Activated CD4-positive, alpha-beta T cell treated with anti-CD3 and anti-CD28 coated beads for 36 hours (primary cell): ENCODE measurements at regions not wholly inside any gene's neighbourhood (a gene's known extent, or its start where the extent isn't known, plus 50 kb on each side); places are given as distances from the start of the nearest gene placed in this dataset.
"Not testable (repeated sequence)": the region's sequence is repeated elsewhere in the genome, so short reads cannot be mapped to it uniquely, and the experiment has no call there.

Source experiments
- ATAC-seq: fragments of 200-7000 bp; cut with Tn5 transposase; one replicate; pipeline ENCODE4 v1.10.0; 2021; ENCODE audit warnings: mild to moderate bottlenecking, moderate library complexity
- CTCF ChIA-PET: fragments of 350-600 bp; sonication (Branson Sonifier 250); formaldehyde crosslinking; loops from one replicate; lab custom pipeline; 2021; ENCODE audit warnings: antibody characterized with exemption; lab: Charles Lee
- POLR2A ChIA-PET: fragments of 350-600 bp; sonication (Branson Sonifier 250); formaldehyde crosslinking; loops from one replicate; lab custom pipeline; 2021; ENCODE audit warnings: antibody characterized with exemption, inconsistent platforms; lab: Charles Lee
- DNase-seq: peaks from one replicate; pipeline ENCODE4 v3.0.0-alpha.2; 2020
- H3K27ac Mint-ChIP-seq: one replicate; pipeline ENCODE4 v1.8.0; 2021; ENCODE audit warnings: mixed read lengths
- H3K27me3 Mint-ChIP-seq: one replicate; pipeline ENCODE4 v1.8.0; 2021; ENCODE audit warnings: mixed read lengths
- H3K36me3 Mint-ChIP-seq: one replicate; pipeline ENCODE4 v1.8.0; 2021; ENCODE audit warnings: low read depth, mixed read lengths
- H3K4me1 Mint-ChIP-seq: one replicate; pipeline ENCODE4 v1.8.0; 2021; ENCODE audit warnings: mixed read lengths
- H3K4me3 Mint-ChIP-seq: one replicate; pipeline ENCODE4 v1.8.0; 2021; ENCODE audit warnings: mild to moderate bottlenecking, moderate library complexity, mixed read lengths
- H3K9me3 Mint-ChIP-seq: one replicate; pipeline ENCODE4 v1.8.0; 2021; ENCODE audit warnings: low read depth, mixed read lengths
- intact Hi-C, 2 experiments: fragments of 100-400 bp; cut with DNase I in 1 of 2; cut with micrococcal nuclease in 1 of 2; formaldehyde crosslinking; loops; one replicate each; pipeline versions ENCODE4 v1.14.2 to v1.15.1; 2022 to 2024; cut with DNase I, micrococcal nuclease

GRCh38 chr1:170811013-170811412, 124.3 kb upstream of the MROH9 start:
- H3K27ac Mint-ChIP-seq, DNase-seq, H3K4me1 Mint-ChIP-seq, H3K9me3 Mint-ChIP-seq, H3K36me3 Mint-ChIP-seq, intact Hi-C loops, ATAC-seq, H3K27me3 Mint-ChIP-seq, H3K4me3 Mint-ChIP-seq, CTCF ChIA-PET, POLR2A ChIA-PET: not testable (repeated sequence)

DNA sequence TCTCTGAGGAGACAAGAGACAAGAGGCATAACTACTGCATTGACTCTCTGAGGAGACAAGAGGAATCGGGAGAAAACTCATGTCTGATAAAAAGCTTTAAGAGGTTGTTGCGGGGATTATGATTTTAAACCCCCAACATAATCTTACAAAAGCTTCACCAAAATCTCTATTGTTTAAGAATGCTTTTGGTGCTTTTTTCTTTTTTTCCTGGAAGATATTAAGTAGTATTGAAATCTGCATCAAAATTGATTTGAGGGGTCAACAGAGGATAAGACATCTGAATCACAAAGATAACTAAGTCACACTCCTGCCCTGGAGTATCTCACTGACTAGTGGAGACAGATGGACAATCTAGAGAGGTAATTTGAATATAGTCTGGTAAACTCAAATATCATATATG, 115.6 kb upstream of the MROH9 start:
- Mint-ChIP-seq H3K9me3 (no peaks in the 10 kb centered on the region), H3K27me3 (peaks cover 5% of the 10 kb centered on the region), H3K4me3 (no peak overlapping the region), H3K4me1 (no peaks in the 10 kb centered on the region), H3K36me3 (no peaks in the 10 kb centered on the region), H3K27ac (no peak overlapping the region)
- intact Hi-C loops: no loop called here
- no peak for ATAC-seq
- ChIA-PET POLR2A (no interaction called here), CTCF (no interaction called here)
- DNase-seq: no peak

GRCh38 chr1:170823120-170823519, 112.2 kb upstream of the MROH9 start:
- POLR2A ChIA-PET: no interaction called here
- H3K9me3 Mint-ChIP-seq: no peaks in the 10 kb centered on the region
- no peak for DNase-seq
- CTCF ChIA-PET: interaction anchor here (1.4 kb wide), 1 partner anchor 35 kb away, joined by 4 read pairs; no protein-coding TSS in a partner anchor
- no peak for ATAC-seq
- H3K36me3 Mint-ChIP-seq: no peaks in the 10 kb centered on the region
- intact Hi-C loops: no loop called here
- no peaks in the 10 kb centered on the region for H3K4me1 Mint-ChIP-seq
- H3K27me3 Mint-ChIP-seq: peaks cover 3% of the 10 kb centered on the region
- no peak overlapping the region for H3K4me3 Mint-ChIP-seq
- H3K27ac Mint-ChIP-seq: no peak overlapping the region

DNA sequence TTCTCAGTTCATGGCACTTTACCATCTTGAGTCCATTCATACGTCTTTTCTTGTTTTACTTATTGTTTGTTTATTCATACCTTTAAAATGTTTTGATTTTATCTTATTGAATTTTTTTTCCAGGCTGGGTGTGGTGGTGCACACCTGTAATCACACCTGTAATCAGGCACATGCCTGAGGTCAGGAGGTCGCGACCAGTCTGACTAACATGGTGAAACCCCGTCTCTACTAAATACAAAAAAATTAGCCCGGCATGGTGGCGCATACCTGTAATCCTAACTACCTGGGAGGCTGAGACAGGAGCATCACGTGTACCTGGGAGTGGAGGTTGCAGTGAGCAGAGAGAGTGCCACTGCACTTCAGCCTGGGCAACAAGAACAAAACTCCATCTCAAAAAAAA, 104.1 kb upstream of the MROH9 start:
- Mint-ChIP-seq H3K27ac (no peak overlapping the region), H3K4me1 (no peaks in the 10 kb centered on the region), H3K4me3 (no peak overlapping the region), H3K27me3 (no peaks in the 10 kb centered on the region), H3K36me3 (no peaks in the 10 kb centered on the region), H3K9me3 (no peaks in the 10 kb centered on the region)
- ChIA-PET CTCF (no interaction called here), POLR2A (no interaction called here)
- DNase-seq (no peak), ATAC-seq (no peak)
- intact Hi-C loops: no loop called here

- CTCF ChIA-PET: no interaction called here
- no peaks in the 10 kb centered on the region for H3K36me3 Mint-ChIP-seq
- no peaks in the 10 kb centered on the region for H3K9me3 Mint-ChIP-seq
- intact Hi-C loops: no loop called here
- peaks cover 2% of the 10 kb centered on the region for H3K27me3 Mint-ChIP-seq
- ATAC-seq: no peak
- H3K27ac Mint-ChIP-seq: no peak overlapping the region
- no peak for DNase-seq
- no peaks in the 10 kb centered on the region for H3K4me1 Mint-ChIP-seq
- no peak overlapping the region for H3K4me3 Mint-ChIP-seq
- POLR2A ChIA-PET: no interaction called here
Measured at GRCh38 chr1:170836141-170836540, 99.2 kb upstream of the MROH9 start.

- Mint-ChIP-seq H3K36me3 (no peaks in the 10 kb centered on the region), H3K27ac (no peak overlapping the region), H3K27me3 (peaks cover 2% of the 10 kb centered on the region), H3K9me3 (no peaks in the 10 kb centered on the region), H3K4me3 (no peak overlapping the region), H3K4me1 (no peaks in the 10 kb centered on the region)
- POLR2A ChIA-PET: no interaction called here
- no peak for ATAC-seq
- CTCF ChIA-PET: no interaction called here
- intact Hi-C loops: no loop called here
- DNase-seq: no peak
Measured at GRCh38 chr1:170840371-170840770, 95.0 kb upstream of the MROH9 start.

- no peak for ATAC-seq
- H3K4me3 Mint-ChIP-seq: no peak overlapping the region
- ChIA-PET CTCF (no interaction called here), POLR2A (no interaction called here)
- intact Hi-C loops: no loop called here
- peaks cover 20% of the 10 kb centered on the region for H3K27me3 Mint-ChIP-seq
- no peak for DNase-seq
- no peak overlapping the region for H3K27ac Mint-ChIP-seq
- no peaks in the 10 kb centered on the region for H3K9me3 Mint-ChIP-seq
- H3K36me3 Mint-ChIP-seq: no peaks in the 10 kb centered on the region
- no peaks in the 10 kb centered on the region for H3K4me1 Mint-ChIP-seq
Measured at GRCh38 chr1:170853302-170853701, 82.0 kb upstream of the MROH9 start.

DNA sequence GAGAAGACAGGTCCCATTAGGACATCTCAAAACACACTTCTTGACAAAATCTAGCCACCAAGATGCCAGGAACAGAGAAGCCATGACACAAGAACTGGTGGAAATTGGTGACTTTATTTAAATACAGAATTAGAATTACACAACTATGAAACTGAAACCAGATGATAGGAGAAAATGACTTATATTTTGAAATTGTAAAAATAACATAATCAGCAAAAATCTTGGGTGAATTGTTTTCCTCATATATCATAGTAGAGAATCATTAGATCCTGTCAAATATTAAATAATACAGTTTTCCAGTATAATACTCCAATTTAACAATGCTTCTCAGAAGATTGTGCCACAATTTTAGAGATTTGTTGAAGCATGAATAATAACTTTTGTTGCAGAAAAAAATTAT, 81.5 kb upstream of the MROH9 start:
- H3K27ac Mint-ChIP-seq: no peak overlapping the region
- no peaks in the 10 kb centered on the region for H3K4me1 Mint-ChIP-seq
- H3K9me3 Mint-ChIP-seq: peaks cover 1% of the 10 kb centered on the region
- intact Hi-C loops: no loop called here
- no peaks in the 10 kb centered on the region for H3K36me3 Mint-ChIP-seq
- DNase-seq: no peak
- ATAC-seq: no peak
- H3K27me3 Mint-ChIP-seq: peaks cover 21% of the 10 kb centered on the region
- no peak overlapping the region for H3K4me3 Mint-ChIP-seq
- ChIA-PET CTCF (no interaction called here), POLR2A (no interaction called here)

- H3K27me3 Mint-ChIP-seq: peaks cover 19% of the 10 kb centered on the region
Measured at GRCh38 chr1:170854677-170855076, 80.7 kb upstream of the MROH9 start.

DNA sequence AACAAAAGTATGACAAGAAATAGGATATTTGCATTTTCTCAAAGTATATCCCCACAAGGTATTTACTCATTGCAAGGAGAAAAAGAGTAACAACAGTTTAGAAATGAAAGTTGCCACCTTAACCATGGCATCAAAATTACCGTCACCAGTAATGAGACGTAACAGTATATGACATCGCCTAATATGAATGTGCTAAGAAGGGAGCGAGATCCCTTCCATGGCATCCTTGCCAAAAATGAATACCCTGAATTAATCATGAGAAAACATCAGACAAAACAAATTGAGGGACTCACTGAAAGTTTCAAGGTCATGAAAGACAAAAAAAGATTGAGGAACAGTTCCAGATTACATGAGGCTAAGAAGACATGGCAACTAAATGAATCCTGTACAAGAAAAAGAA, 78.9 kb upstream of the MROH9 start:
- Mint-ChIP-seq H3K4me1 (no peaks in the 10 kb centered on the region), H3K27ac (no peak overlapping the region), H3K27me3 (peaks cover 11% of the 10 kb centered on the region), H3K9me3 (peaks cover 3% of the 10 kb centered on the region), H3K4me3 (no peak overlapping the region), H3K36me3 (no peaks in the 10 kb centered on the region)
- ATAC-seq (no peak), DNase-seq (no peak)
- POLR2A ChIA-PET: no interaction called here
- intact Hi-C loops: no loop called here
- CTCF ChIA-PET: interaction anchor here (0.6 to 0.7 kb wide), 2 partner anchors 248 to 1701 kb away, joined by 3 read pairs; no protein-coding TSS in a partner anchor

More at GRCh38 chr1:170854677-170855076, 80.7 kb upstream of the MROH9 start:
- H3K36me3 Mint-ChIP-seq: no peaks in the 10 kb centered on the region
- no peak for DNase-seq
- peaks cover 3% of the 10 kb centered on the region for H3K9me3 Mint-ChIP-seq
- H3K4me3 Mint-ChIP-seq: no peak overlapping the region
- ChIA-PET CTCF (no interaction called here), POLR2A (no interaction called here)
- H3K4me1 Mint-ChIP-seq: no peaks in the 10 kb centered on the region
- no peak for ATAC-seq
- H3K27ac Mint-ChIP-seq: no peak overlapping the region
- intact Hi-C loops: no loop called here

- Mint-ChIP-seq H3K27ac (no peak overlapping the region), H3K4me1 (no peaks in the 10 kb centered on the region), H3K27me3 (peaks cover 6% of the 10 kb centered on the region), H3K9me3 (peaks cover 3% of the 10 kb centered on the region), H3K36me3 (no peaks in the 10 kb centered on the region), H3K4me3 (no peak overlapping the region)
- POLR2A ChIA-PET: no interaction called here
- intact Hi-C loops: no loop called here
- DNase-seq (no peak), ATAC-seq (no peak)
- CTCF ChIA-PET: interaction anchor here (0.7 kb wide), 1 partner anchor 47 kb away, joined by 3 read pairs; no protein-coding TSS in a partner anchor
Measured at GRCh38 chr1:170857955-170858354, 77.4 kb upstream of the MROH9 start.

DNA sequence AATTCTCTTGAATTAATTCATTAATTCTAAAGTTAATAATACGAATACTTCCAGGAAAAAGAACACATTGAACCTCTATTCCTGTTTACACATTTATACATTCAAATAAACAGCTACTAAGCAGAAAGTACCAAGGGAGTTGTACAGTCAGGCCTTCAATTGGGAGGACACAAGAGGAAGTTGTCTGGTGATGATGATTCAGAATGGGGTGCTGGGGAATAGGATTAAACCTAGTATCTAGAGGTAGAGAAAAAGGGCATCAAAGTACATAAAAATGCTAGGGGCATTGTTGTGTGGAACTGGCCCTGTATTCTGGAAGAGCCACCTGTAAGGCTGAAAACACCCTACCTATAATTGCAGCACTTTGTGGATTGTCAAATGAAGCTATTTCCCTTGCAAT, 71.7 kb upstream of the MROH9 start:
- no peak for DNase-seq
- peaks cover 3% of the 10 kb centered on the region for H3K9me3 Mint-ChIP-seq
- POLR2A ChIA-PET: no interaction called here

GRCh38 chr1:170864238-170864637, 71.1 kb upstream of the MROH9 start:
- Mint-ChIP-seq H3K4me3 (no peak overlapping the region), H3K9me3 (no peaks in the 10 kb centered on the region), H3K27me3 (peaks cover 3% of the 10 kb centered on the region), H3K36me3 (no peaks in the 10 kb centered on the region), H3K4me1 (no peaks in the 10 kb centered on the region), H3K27ac (no peak overlapping the region)
- POLR2A ChIA-PET: no interaction called here
- ATAC-seq: no peak
- CTCF ChIA-PET: no interaction called here
- no peak for DNase-seq
- intact Hi-C loops: no loop called here

More for the DNA sequence above, 71.7 kb upstream of the MROH9 start:
- Mint-ChIP-seq H3K36me3 (no peaks in the 10 kb centered on the region), H3K4me3 (no peak overlapping the region), H3K27me3 (peaks cover 5% of the 10 kb centered on the region), H3K27ac (no peak overlapping the region), H3K4me1 (no peaks in the 10 kb centered on the region)
- ATAC-seq: no peak
- CTCF ChIA-PET: no interaction called here
- intact Hi-C loops: no loop called here
